A673 (cell line): ENCODE measurements at regions not wholly inside any gene's neighbourhood (a gene's known extent, or its start where the extent isn't known, plus 50 kb on each side); places are given as distances from the start of the nearest gene placed in this dataset.

Experiments used
- EZH2 ChIP-seq: fragments of 200-600 bp; sonication (generic); IDR thresholded peaks from 2 replicates; pipeline ENCODE4 v1.6.1; 2017; ENCODE audit warnings: borderline replicate concordance, low read depth, mild to moderate bottlenecking, mixed read lengths, antibody characterized with exemption, low read length; ENCODE audit not compliant: poor library complexity, severe bottlenecking
- TF ChIP-seq, protein P1 (sequence below): fragments of 300-800, 200-600 bp; sonication (generic); conservative IDR thresholded peaks from 2 replicates; pipeline ENCODE4 v1.5.1; 2017; ENCODE audit warnings: low read depth, mild to moderate bottlenecking, antibody characterized with exemption, low read length, moderate library complexity, mixed read lengths

DNA sequence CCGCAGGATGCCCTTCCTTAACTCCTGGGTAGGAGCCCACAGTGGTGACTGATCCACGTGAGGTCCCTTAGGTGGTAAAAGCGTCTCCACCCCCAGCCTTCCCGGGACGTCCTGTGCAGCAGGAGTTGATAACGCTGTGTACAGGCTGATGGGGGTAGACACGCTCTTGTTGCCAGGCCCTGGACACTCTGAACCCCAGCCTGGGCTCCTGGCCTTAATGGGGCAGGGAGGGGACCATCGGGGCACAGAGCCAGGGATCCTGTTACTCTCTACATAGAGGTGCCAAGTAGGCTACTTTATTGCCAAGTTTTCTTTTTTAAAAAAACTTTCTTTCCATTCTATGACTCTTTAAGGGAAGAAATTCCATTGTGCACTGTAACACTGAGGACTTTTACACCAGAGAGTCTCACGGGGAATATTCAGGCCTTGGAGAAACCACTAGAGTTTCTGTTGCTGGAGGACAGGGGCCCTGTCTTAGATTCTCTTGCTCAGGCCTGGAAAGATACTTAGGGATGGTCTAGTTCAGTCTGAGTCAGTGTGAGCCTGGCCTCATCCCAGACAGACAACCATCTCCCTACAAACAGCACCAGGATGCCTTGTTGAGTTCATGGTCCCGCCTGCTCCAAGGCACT is 104.3 kb upstream of the RNU6-1 start:
- TF ChIP-seq, protein P1, sequence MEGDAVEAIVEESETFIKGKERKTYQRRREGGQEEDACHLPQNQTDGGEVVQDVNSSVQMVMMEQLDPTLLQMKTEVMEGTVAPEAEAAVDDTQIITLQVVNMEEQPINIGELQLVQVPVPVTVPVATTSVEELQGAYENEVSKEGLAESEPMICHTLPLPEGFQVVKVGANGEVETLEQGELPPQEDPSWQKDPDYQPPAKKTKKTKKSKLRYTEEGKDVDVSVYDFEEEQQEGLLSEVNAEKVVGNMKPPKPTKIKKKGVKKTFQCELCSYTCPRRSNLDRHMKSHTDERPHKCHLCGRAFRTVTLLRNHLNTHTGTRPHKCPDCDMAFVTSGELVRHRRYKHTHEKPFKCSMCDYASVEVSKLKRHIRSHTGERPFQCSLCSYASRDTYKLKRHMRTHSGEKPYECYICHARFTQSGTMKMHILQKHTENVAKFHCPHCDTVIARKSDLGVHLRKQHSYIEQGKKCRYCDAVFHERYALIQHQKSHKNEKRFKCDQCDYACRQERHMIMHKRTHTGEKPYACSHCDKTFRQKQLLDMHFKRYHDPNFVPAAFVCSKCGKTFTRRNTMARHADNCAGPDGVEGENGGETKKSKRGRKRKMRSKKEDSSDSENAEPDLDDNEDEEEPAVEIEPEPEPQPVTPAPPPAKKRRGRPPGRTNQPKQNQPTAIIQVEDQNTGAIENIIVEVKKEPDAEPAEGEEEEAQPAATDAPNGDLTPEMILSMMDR: no peak
- no peak for TF ChIP-seq EZH2
